K562 (cell line): ENCODE measurements at regions not wholly inside any gene's neighbourhood (a gene's known extent, or its start where the extent isn't known, plus 50 kb on each side); places are given as distances from the start of the nearest gene placed in this dataset.

Source experiments
- ATAC-seq: fragments of 200-7000 bp; cut with Tn5 transposase; 3 replicates; pipeline ENCODE4 v1.9.1; 2020; ENCODE audit warnings: moderate library complexity
- BruUV-seq: library from RNA; stranded (reverse); fragments of 400-500 nt; replicated peaks from 2 replicates; lab custom pipeline; 2021; lab: Mats Ljungman, UMichigan
- CTCF ChIA-PET: fragments of 300-600 bp; formaldehyde crosslinking; extraction: SDS; loops from one replicate; lab custom pipeline; 2021; ENCODE audit warnings: low intra/inter-chr PET ratio; lab: Yijun Ruan, JAX
- POLR2A ChIA-PET: fragments of 300-600, 350-650 bp; sonication (Branson Sonifier 250); formaldehyde crosslinking; extraction: SDS; loops from one replicate; lab custom pipeline; 2021; ENCODE audit warnings: antibody characterized with exemption, inconsistent platforms; lab: Yijun Ruan, JAX
- DNase-seq, 4 experiments: peaks; one replicate each; pipeline versions ENCODE4 v3.0.0 to v3.0.0-alpha.2; 2011 to 2018; ENCODE audit warnings: low spot score in 3 of 4, mixed read lengths in 3 of 4; ENCODE audit errors: extremely low read depth in 1 of 4
- FAIRE-seq: peaks from 2 replicates; lab custom pipeline; 2011; peaks lifted over from hg19 to GRCh38; lab: Jason Lieb, UNC
- H2AFZ ChIP-seq: 2 replicates; pipeline ENCODE4 v1.6.0; 2011; ENCODE audit warnings: low read depth, low read length, control low read depth, inconsistent platforms
- H3K27ac ChIP-seq: fragments of 200-600 bp; 3 replicates; pipeline ENCODE4 v1.8.0; 2011; ENCODE audit warnings: low read depth, mild to moderate bottlenecking, control low read depth, inconsistent platforms, low read length, moderate library complexity, mixed read lengths; ENCODE audit errors: extremely low read depth
- H3K27me3 ChIP-seq, 2 experiments: fragments of 300-600 bp in 1 of 2; 2 replicates in 1 of 2; 3 replicates in 1 of 2; pipeline versions ENCODE4 v1.6.0 to v1.8.0; 2011; ENCODE audit warnings: inconsistent platforms in 2 of 2, low read length in 2 of 2, mild to moderate bottlenecking in 1 of 2, mixed read lengths in 1 of 2, moderate library complexity in 1 of 2; ENCODE audit not compliant: control insufficient read depth in 2 of 2, insufficient read depth in 2 of 2
- H3K36me3 ChIP-seq: fragments of 300-600 bp; 3 replicates; pipeline ENCODE4 v1.8.0; 2011; ENCODE audit warnings: mild to moderate bottlenecking, low read length, inconsistent platforms; ENCODE audit not compliant: control insufficient read depth, insufficient read depth
- H3K4me1 ChIP-seq, 2 experiments: fragments of 200-600 bp in 1 of 2; replicated peaks in 1 of 2; 2 replicates in 1 of 2; 3 replicates in 1 of 2; pipeline versions ENCODE4 v1.5.1 to v1.8.0; 2011; ENCODE audit warnings: inconsistent platforms in 2 of 2, low read length in 2 of 2, mild to moderate bottlenecking in 1 of 2, mixed read lengths in 1 of 2, moderate library complexity in 1 of 2; ENCODE audit not compliant: control insufficient read depth in 2 of 2, insufficient read depth in 2 of 2
- H3K4me2 ChIP-seq: 2 replicates; pipeline ENCODE4 v1.6.1; 2011; ENCODE audit warnings: low read length, control low read depth, inconsistent platforms, mixed read lengths; ENCODE audit not compliant: insufficient read depth
- H3K4me3 ChIP-seq: fragments of 200-600 bp; sonication (generic), shearing (Covaris generic); 2 replicates; pipeline ENCODE4 v1.5.1; 2016; ENCODE audit warnings: control low read depth, inconsistent platforms
- H3K79me2 ChIP-seq: fragments of 200-600 bp; 3 replicates; pipeline ENCODE4 v1.8.0; 2011; ENCODE audit warnings: low read length, inconsistent platforms; ENCODE audit not compliant: control insufficient read depth, insufficient read depth
- H3K9ac ChIP-seq, 2 experiments: 2 replicates each; pipeline versions ENCODE4 v1.6.0 to v1.6.1; 2011; ENCODE audit warnings: low read depth in 2 of 2, low read length in 2 of 2, control low read depth in 1 of 2, inconsistent platforms in 1 of 2, mild to moderate bottlenecking in 1 of 2, mixed read lengths in 1 of 2; ENCODE audit not compliant: insufficient read depth in 1 of 2
- H3K9me1 ChIP-seq: one replicate; pipeline ENCODE4 v1.6.0; 2011; ENCODE audit warnings: inconsistent platforms, mild to moderate bottlenecking, low read length, moderate library complexity; ENCODE audit not compliant: control insufficient read depth, insufficient read depth
- H3K9me3 ChIP-seq: replicated peaks from 2 replicates; pipeline ENCODE4 v1.5.1; 2011; ENCODE audit warnings: low read depth, low read length, inconsistent platforms; ENCODE audit not compliant: control insufficient read depth, insufficient read depth
- H4K20me1 ChIP-seq: replicated peaks from 2 replicates; pipeline ENCODE4 v1.6.1; 2011; ENCODE audit warnings: low read length, inconsistent platforms, mixed read lengths; ENCODE audit not compliant: control insufficient read depth, insufficient read depth
- ARID3A ChIP-seq: IDR thresholded peaks from 2 replicates; pipeline ENCODE4 v1.6.1; 2012; ENCODE audit warnings: low read depth, low read length, improper control_type of control experiment, borderline replicate concordance
- CREM ChIP-seq: IDR thresholded peaks from 2 replicates; pipeline ENCODE4 v1.6.1; 2014; ENCODE audit warnings: antibody characterized with exemption, low read depth
- CTCF ChIP-seq, 3 experiments: IDR thresholded peaks in 2 of 3; conservative IDR thresholded peaks in 1 of 3; 2 replicates each; pipeline ENCODE4 v1.5.1; 2011 to 2012; ENCODE audit warnings: low read length in 3 of 3, mild to moderate bottlenecking in 3 of 3, control low read depth in 2 of 3, improper control_type of control experiment in 1 of 3, inconsistent platforms in 1 of 3, low read depth in 1 of 3, mixed read lengths in 1 of 3, moderate library complexity in 1 of 3; ENCODE audit not compliant: insufficient read depth in 2 of 3
- ELK3 ChIP-seq: fragments of 450-650 bp; formaldehyde crosslinking; IDR thresholded peaks from 2 replicates; pipeline ENCODE4 v1.4.0; 2020; ENCODE audit warnings: mild to moderate bottlenecking
- ETV1 ChIP-seq: fragments of 450-650 bp; conservative IDR thresholded peaks from 2 replicates; pipeline ENCODE4 v1.6.1; 2016; ENCODE audit warnings: missing genetic modification characterization, control low read depth, low read depth, missing compliant biosample characterization
- JUND ChIP-seq, 2 experiments: IDR thresholded peaks; 2 replicates in 1 of 2; 3 replicates in 1 of 2; pipeline ENCODE4 v1.6.1; 2011; ENCODE audit warnings: borderline replicate concordance in 2 of 2, low read depth in 2 of 2, low read length in 2 of 2, improper control_type of control experiment in 1 of 2, missing biosample characterization in 1 of 2, missing genetic modification characterization in 1 of 2, missing genetic modification reagents in 1 of 2
- NEUROD1 ChIP-seq: fragments of 150-350 bp; IDR thresholded peaks from 2 replicates; pipeline ENCODE4 v1.6.1; 2014; ENCODE audit warnings: borderline replicate concordance, low read length, low read depth; ENCODE audit not compliant: partially characterized antibody
- NUFIP1 ChIP-seq: fragments of 450-650 bp; IDR thresholded peaks from 2 replicates; pipeline ENCODE4 v1.6.1; 2018; ENCODE audit not compliant: partially characterized antibody
- RAD21 ChIP-seq, 2 experiments: fragments of 250-450 bp in 1 of 2; fragments of 450-650 bp in 1 of 2; sonication (Bioruptor Pico) in 1 of 2; formaldehyde crosslinking in 1 of 2; IDR thresholded peaks in 1 of 2; conservative IDR thresholded peaks in 1 of 2; 2 replicates each; pipeline versions ENCODE4 v1.4.0 to v1.8.0; 2020 to 2022; ENCODE audit warnings: mild to moderate bottlenecking in 2 of 2, moderate library complexity in 1 of 2
- RBM17 ChIP-seq: fragments of 200-400 bp; formaldehyde crosslinking; IDR thresholded peaks from 2 replicates; pipeline ENCODE4 v1.6.1; 2017; ENCODE audit warnings: low read depth, mild to moderate bottlenecking, low read length, borderline replicate concordance
- TAF9B ChIP-seq: fragments of 450-650 bp; IDR thresholded peaks from 2 replicates; pipeline ENCODE4 v1.6.1; 2018; ENCODE audit warnings: mild to moderate bottlenecking; ENCODE audit not compliant: partially characterized antibody
- ZKSCAN3 ChIP-seq: fragments of 250-450 bp; sonication (Bioruptor Pico); IDR thresholded peaks from 2 replicates; pipeline ENCODE4 v1.4.0; 2020
- ZNF584 ChIP-seq: fragments of 200-800 bp; sonication (Bioruptor generic); IDR thresholded peaks from 2 replicates; pipeline ENCODE4 v1.6.1; 2016; ENCODE audit warnings: low read depth, mild to moderate bottlenecking, missing genetic modification characterization, missing compliant biosample characterization
- WGBS: fragments of 100-300 bp; shearing (Covaris generic); methylation state at CpG from one replicate; pipeline ENCODE4 v1.1.6; 2016; ENCODE audit warnings: low coverage, mixed read lengths; ENCODE audit not compliant: insufficient coverage; ENCODE audit errors: missing lambda C conversion rate; 5-methylcytosine and 5-hydroxymethylcytosine counted together
- in situ Hi-C: fragments of 300-500 bp; cut with MboI; formaldehyde crosslinking; loops from 4 replicates; pipeline ENCODE4 v1.15.0; 2018; ENCODE audit warnings: inconsistent platforms, mixed read lengths
- intact Hi-C: fragments of 100-400 bp; cut with micrococcal nuclease; formaldehyde crosslinking; loops from 2 replicates; pipeline ENCODE4 v1.14.2; 2022

GRCh38 chr12:104886418-104887401 is 71.4 kb downstream of the SLC41A2 start:
- H3K27ac ChIP-seq = no peak overlapping the region
- TF ChIP-seq NEUROD1 = no peak
- TF ChIP-seq JUND (IDR thresholded peaks at IDR 0.05; ENCODE audit: borderline replicate concordance, low read depth, low read length) = no peak
- TF ChIP-seq JUND (tag; IDR thresholded peaks at IDR 0.05; ENCODE audit: borderline replicate concordance, low read depth, low read length) = no peak
- no peak for TF ChIP-seq RAD21 (CRISPR knock-in tag; conservative IDR thresholded peaks at IDR 0.05 in 1 of 2, IDR thresholded peaks at IDR 0.05 in 1 of 2)
- no peak for TF ChIP-seq NUFIP1
- no peak for TF ChIP-seq ETV1 (tag)
- TF ChIP-seq RBM17 = no peak
- TF ChIP-seq ARID3A = no peak
- no peak for TF ChIP-seq ELK3 (CRISPR knock-in tag)
- no peak for TF ChIP-seq ZNF584
- TF ChIP-seq CREM = no peak
- no peak for TF ChIP-seq TAF9B
- TF ChIP-seq CTCF (IDR thresholded peaks at IDR 0.05 in 2 of 3, conservative IDR thresholded peaks at IDR 0.05 in 1 of 3; ENCODE audit: insufficient read depth in 2 of 3, low read depth in 1 of 3, low read length in 3 of 3) = no peak
- TF ChIP-seq ZKSCAN3 (CRISPR knock-in tag) = no peak

More at GRCh38 chr12:104886418-104887401, 71.4 kb downstream of the SLC41A2 start:
- no peak overlapping the region for H3K9ac ChIP-seq
- in situ Hi-C loops (no loop called here), intact Hi-C loops (no loop called here)
- H3K9me1 ChIP-seq = no peaks in the 10 kb centered on the region
- no peak overlapping the region for H2AFZ ChIP-seq
- ChIA-PET POLR2A (interaction anchor here (0.9 kb wide), 1 partner anchor 174 kb away, joined by 3 read pairs; no protein-coding TSS in a partner anchor), CTCF (interaction anchor here (0.6 kb wide), 1 partner anchor 126 kb away, joined by 3 read pairs; no protein-coding TSS in a partner anchor)
- no peaks in the 10 kb centered on the region for H3K79me2 ChIP-seq
- BruUV-seq = no TSS peak
- no peaks in the 10 kb centered on the region for H4K20me1 ChIP-seq
- peaks cover 0 to 6% of the 10 kb centered on the region in 2 experiments; a peak in 1 of 5 replicates for H3K27me3 ChIP-seq
- H3K4me3 ChIP-seq = no peak overlapping the region
- DNase-seq (no peak), ATAC-seq (no peak), FAIRE-seq (no peak)
- no peaks in the 10 kb centered on the region for H3K36me3 ChIP-seq
- H3K4me1 ChIP-seq = no peaks in the 10 kb centered on the region
- WGBS = 0% methylated on average over 3 of the region's 3 CpGs
- no peak overlapping the region for H3K4me2 ChIP-seq
- H3K9me3 ChIP-seq = 0 out of 2 replicates have a peak, but pooled peaks cover 3% of the 10 kb centered on the region
